ENCODE measurements at regions not wholly inside any gene's neighbourhood (a gene's known extent, or its start where the extent isn't known, plus 50 kb on each side); places are given as distances from the start of the nearest gene placed in this dataset.

DNA sequence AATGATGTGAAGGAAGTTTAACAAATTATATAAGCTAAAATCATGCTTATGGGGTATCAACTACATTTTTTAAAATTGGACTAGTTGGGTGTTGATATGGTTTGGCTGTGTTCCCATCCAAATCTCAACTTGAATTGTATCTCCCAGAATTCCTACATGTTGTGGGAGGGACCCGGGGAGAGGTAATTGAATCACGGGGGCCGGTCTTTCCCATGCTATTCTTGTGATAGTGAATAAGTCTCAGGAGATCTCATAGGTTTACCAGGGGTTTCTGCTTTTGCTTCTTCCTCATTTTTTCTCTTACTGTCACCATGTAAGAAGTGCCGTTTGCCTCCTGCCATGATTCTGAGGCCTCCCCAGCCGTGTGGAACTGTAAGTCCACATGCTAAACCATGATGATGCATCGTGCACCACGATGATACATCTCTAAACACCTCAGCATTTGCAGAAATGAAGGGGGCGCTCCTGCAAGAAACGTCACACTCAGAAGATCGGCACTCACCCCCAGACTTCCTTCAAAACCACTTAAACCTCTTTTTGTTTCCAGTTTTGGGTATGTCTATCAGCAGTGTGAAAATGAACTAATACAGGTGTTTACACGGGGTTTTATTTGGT is 340.0 kb downstream of the SHANK2 start:
- TF ChIP-seq, protein P1, sequence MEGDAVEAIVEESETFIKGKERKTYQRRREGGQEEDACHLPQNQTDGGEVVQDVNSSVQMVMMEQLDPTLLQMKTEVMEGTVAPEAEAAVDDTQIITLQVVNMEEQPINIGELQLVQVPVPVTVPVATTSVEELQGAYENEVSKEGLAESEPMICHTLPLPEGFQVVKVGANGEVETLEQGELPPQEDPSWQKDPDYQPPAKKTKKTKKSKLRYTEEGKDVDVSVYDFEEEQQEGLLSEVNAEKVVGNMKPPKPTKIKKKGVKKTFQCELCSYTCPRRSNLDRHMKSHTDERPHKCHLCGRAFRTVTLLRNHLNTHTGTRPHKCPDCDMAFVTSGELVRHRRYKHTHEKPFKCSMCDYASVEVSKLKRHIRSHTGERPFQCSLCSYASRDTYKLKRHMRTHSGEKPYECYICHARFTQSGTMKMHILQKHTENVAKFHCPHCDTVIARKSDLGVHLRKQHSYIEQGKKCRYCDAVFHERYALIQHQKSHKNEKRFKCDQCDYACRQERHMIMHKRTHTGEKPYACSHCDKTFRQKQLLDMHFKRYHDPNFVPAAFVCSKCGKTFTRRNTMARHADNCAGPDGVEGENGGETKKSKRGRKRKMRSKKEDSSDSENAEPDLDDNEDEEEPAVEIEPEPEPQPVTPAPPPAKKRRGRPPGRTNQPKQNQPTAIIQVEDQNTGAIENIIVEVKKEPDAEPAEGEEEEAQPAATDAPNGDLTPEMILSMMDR (IDR thresholded peaks at IDR 0.05; ENCODE audit: insufficient read depth, low read length, missing control alignments): no peak
- no peak overlapping the region for H3K4me3 ChIP-seq (ENCODE audit: low read depth, low read length)
- DNase-seq (ENCODE audit: low read depth, low spot score): no peak
- ChIA-PET CTCF (no interaction called here), POLR2A (no interaction called here)

DNA sequence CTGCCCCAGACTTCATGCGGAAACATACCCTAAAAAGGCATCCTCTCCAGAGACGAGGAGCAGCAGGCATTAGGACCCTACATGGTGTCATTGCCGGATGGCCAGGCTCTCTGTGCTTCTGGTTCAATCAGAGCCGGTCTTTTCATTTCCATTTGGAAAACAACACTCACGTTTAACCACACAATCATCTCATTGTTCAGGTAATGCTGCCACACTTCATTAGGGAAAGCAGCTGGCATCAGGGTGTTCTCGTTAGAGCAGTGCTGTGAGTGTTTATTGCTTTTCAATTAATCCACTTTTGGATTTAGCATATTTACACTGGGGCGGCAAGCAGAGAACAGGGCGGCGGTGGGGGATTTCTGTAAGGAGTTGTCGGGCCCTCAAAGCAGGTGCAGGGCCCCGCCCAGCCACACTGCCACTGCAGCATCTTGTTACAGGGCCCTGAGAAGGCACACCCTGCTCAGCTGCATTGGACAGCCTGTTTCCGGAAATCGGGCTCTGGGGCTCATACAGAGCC is 338.6 kb downstream of the SHANK2 start:
- no peak for DNase-seq (ENCODE audit: low read depth, low spot score)
- POLR2A ChIA-PET: no interaction called here
- H3K4me3 ChIP-seq (ENCODE audit: low read depth, low read length): no peak overlapping the region
- CTCF ChIA-PET: no interaction called here
- TF ChIP-seq, protein P1 (IDR thresholded peaks at IDR 0.05; ENCODE audit: insufficient read depth, low read length, missing control alignments): no peak

DNA sequence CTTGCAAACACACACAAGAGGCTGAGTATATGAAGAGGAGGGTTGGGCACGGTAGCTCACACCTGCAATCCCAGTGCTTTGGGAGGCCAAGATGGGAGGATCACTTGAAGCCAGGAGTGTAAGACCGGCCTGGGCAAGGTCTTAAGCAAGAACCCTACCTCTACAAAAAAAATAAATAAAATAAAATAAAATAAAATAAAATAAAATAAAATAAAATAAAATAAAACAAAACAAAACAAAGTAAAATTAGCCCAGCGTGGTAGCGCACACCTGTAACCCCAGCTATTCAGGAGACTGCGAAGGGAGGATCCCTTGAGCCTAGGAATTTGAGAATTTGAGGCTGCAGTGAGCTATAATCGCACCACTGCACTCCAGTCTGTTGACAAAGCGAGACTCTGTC is 337.9 kb downstream of the SHANK2 start:
- H3K4me3 ChIP-seq (ENCODE audit: low read depth, low read length): no peak overlapping the region
- TF ChIP-seq, protein P1 (IDR thresholded peaks at IDR 0.05; ENCODE audit: insufficient read depth, low read length, missing control alignments): no peak
- CTCF ChIA-PET: no interaction called here
- no peak for DNase-seq (ENCODE audit: low read depth, low spot score)
- POLR2A ChIA-PET: no interaction called here

DNA sequence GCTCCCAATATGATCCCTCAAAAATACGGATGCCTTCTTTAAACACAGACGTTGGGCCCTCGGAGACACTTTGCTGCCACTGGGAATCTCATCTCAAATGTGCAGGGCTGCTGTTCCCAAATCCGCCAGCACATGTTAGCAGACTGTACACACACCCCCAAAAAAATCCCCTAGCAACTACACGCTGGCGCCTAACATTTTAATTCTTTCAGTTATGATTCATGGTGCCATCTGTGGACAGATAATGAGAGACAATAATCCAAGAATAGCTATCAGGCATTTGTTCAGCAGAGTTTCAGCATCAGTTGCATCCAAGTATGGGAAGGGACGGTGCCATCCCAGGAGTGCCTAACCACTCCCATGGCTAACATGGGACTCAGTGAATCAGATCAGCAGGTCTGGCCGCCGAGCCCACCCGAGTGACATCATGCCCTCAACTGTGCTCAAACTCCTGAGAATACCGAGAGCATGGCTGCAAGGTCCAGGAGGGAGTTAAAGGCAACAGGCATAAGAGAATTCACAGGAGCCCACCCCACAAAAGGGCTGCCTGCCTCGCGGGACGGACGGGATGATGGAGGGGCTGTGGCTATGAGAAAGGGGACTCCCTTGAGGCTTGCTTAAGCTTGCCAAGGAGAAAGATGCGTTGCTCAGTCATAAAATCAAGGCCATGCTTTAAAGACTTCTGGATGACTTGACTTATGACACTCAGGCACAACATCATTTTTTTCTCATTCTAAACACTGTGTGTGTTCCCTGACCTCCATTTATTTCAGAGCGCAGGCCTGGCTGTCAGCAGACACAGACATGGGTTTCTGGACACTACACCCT is 337.0 kb downstream of the SHANK2 start:
- H3K4me3 ChIP-seq (ENCODE audit: low read depth, low read length): no peak overlapping the region
- TF ChIP-seq, protein P1 (IDR thresholded peaks at IDR 0.05; ENCODE audit: insufficient read depth, low read length, missing control alignments): no peak
- no peak for DNase-seq (ENCODE audit: low read depth, low spot score)
- POLR2A ChIA-PET: no interaction called here
- CTCF ChIA-PET: no interaction called here

DNA sequence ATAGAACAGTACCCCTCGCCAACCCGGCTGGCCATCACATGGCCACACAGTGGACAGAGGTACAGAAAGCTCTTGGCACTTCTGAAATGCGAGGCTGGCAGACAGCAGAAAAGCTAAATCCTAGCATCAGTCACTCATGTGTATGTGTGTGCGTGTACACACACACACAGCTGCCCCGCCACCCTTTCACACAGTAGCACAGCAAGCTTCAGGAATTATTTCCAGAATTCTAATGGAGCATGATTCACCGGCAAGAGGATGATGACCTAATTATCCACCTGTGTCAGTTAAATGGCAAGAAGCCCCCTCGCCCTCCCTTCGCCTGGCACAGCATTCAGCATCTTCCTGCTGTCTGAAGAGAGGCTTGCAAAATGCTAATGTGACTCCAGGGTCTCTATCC is 336.0 kb downstream of the SHANK2 start:
- DNase-seq (ENCODE audit: low read depth, low spot score): no peak
- TF ChIP-seq, protein P1 (IDR thresholded peaks at IDR 0.05; ENCODE audit: insufficient read depth, low read length, missing control alignments): no peak
- POLR2A ChIA-PET: no interaction called here
- H3K4me3 ChIP-seq (ENCODE audit: low read depth, low read length): no peak overlapping the region
- CTCF ChIA-PET: no interaction called here

DNA sequence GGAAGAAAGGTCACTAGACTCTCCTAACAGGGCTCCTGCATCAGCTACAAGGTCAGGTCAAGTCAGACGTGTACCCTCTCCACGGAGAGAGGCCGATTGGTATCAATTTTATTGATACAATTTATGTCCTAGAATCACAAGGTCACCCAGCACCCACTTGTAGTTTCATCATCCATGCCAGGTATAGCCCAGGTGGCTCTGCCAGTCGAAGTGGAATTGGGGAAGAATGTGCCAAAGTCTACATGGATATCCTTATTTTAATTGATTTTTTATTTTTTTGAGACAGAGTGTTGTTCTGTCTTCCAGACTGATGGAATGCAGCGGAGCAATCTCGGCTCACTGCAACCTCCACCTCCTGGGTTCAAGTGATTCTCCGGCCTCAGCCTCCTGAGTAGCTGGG is 334.1 kb downstream of the SHANK2 start:
- no peak overlapping the region for H3K4me3 ChIP-seq (ENCODE audit: low read depth, low read length)
- TF ChIP-seq, protein P1 (IDR thresholded peaks at IDR 0.05; ENCODE audit: insufficient read depth, low read length, missing control alignments): no peak
- CTCF ChIA-PET: no interaction called here
- DNase-seq (ENCODE audit: low read depth, low spot score): no peak
- POLR2A ChIA-PET: no interaction called here

Data from AG04449 (cell line).